CD4-positive, CD25-positive, alpha-beta regulatory T cell (primary cell): ENCODE measurements at regions not wholly inside any gene's neighbourhood (a gene's known extent, or its start where the extent isn't known, plus 50 kb on each side); places are given as distances from the start of the nearest gene placed in this dataset.
"Not testable (repeated sequence)": the region's sequence is repeated elsewhere in the genome, so short reads cannot be mapped to it uniquely, and the experiment has no call there.

ENCODE experiments used
- ATAC-seq, 2 donors: fragments of 150-1000 bp; cut with Tn5 transposase; one replicate each; pipeline ENCODE4 v1.10.0; 2021; ENCODE audit warnings: low read depth in 2 of 2, moderate number of reproducible peaks in 2 of 2, moderate library complexity in 1 of 2
- DNase-seq, 3 donors: peaks; one replicate each; pipeline versions ENCODE4 v3.0.0 to v3.0.0-alpha.2; 2012 to 2022; ENCODE audit warnings: mixed read lengths in 1 of 3
- H3K27ac ChIP-seq: one replicate; pipeline ENCODE4 v1.7.0; 2013; ENCODE audit warnings: mild to moderate bottlenecking, low read length; ENCODE audit not compliant: insufficient read depth, poor library complexity, severe bottlenecking
- H3K27me3 ChIP-seq: one replicate; pipeline ENCODE4 v1.7.0; 2013; ENCODE audit warnings: low read length; ENCODE audit not compliant: control insufficient read depth, insufficient read depth
- H3K36me3 ChIP-seq: one replicate; pipeline ENCODE4 v1.7.0; 2013; ENCODE audit warnings: mild to moderate bottlenecking, low read length, moderate library complexity; ENCODE audit not compliant: control insufficient read depth, insufficient read depth
- H3K4me1 ChIP-seq: 2 replicates; pipeline ENCODE4 v1.7.0; 2013; ENCODE audit warnings: mild to moderate bottlenecking, low read length; ENCODE audit not compliant: insufficient read depth, control insufficient read depth, poor library complexity, severe bottlenecking
- H3K4me3 ChIP-seq: one replicate; pipeline ENCODE4 v1.7.0; 2013; ENCODE audit warnings: low read depth, mild to moderate bottlenecking, low read length, moderate library complexity
- H3K9me3 ChIP-seq, 2 experiments: 1 replicate in 1 of 2; 2 replicates in 1 of 2; pipeline ENCODE4 v1.7.0; 2013; ENCODE audit warnings: low read length in 2 of 2, mild to moderate bottlenecking in 1 of 2, moderate library complexity in 1 of 2; ENCODE audit not compliant: control insufficient read depth in 2 of 2
- H3K27ac Mint-ChIP-seq, 3 donors: one replicate each; pipeline ENCODE4 v1.8.0; 2020 to 2022; ENCODE audit warnings: mild to moderate bottlenecking in 3 of 3, mixed read lengths in 3 of 3, moderate library complexity in 2 of 3
- H3K27me3 Mint-ChIP-seq: one replicate; pipeline ENCODE4 v1.8.0; 2022; ENCODE audit warnings: mild to moderate bottlenecking, mixed read lengths
- H3K36me3 Mint-ChIP-seq: one replicate; pipeline ENCODE4 v1.8.0; 2020; ENCODE audit warnings: mixed read lengths
- H3K4me1 Mint-ChIP-seq, 4 donors: one replicate each; pipeline ENCODE4 v1.8.0; 2020 to 2022; ENCODE audit warnings: mixed read lengths in 4 of 4, mild to moderate bottlenecking in 1 of 4
- H3K4me3 Mint-ChIP-seq, 4 donors: one replicate each; pipeline ENCODE4 v1.8.0; 2020 to 2022; ENCODE audit warnings: mild to moderate bottlenecking in 4 of 4, mixed read lengths in 4 of 4, moderate library complexity in 3 of 4
- H3K9me3 Mint-ChIP-seq, 7 donors: one replicate each; pipeline ENCODE4 v1.8.0; 2020 to 2022; ENCODE audit warnings: mixed read lengths in 7 of 7, mild to moderate bottlenecking in 3 of 7, moderate library complexity in 2 of 7

DNA sequence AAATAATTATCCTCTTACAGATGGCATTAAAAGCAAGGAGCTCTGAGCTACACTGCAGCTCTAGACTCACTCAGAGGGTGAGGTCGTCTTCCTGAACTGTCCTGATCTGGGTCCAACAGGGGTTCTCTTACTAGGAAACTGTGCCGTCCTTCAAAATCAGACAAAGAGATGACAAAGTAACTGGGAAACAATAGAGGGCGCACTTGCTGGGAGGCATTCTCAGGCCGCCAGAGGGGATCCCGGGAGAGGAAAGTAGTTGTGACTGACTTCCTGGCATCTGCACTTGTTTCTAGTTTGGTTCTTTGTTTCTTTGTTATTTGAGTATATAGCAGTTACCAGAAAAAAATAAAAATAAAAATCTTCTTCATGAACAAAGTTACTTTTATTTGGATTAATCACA is 142.9 kb upstream of the MSX2 start:
- no peak for ATAC-seq
- no peaks in the 10 kb centered on the region for H3K36me3 ChIP-seq
- Mint-ChIP-seq H3K27ac (no peak overlapping the region), H3K4me3 (no peak overlapping the region), H3K27me3 (no peaks in the 10 kb centered on the region), H3K36me3 (no peaks in the 10 kb centered on the region), H3K4me1 (no peaks in the 10 kb centered on the region), H3K9me3 (peaks cover 0 to 7% (median 0%) of the 10 kb centered on the region in 7 donors)
- no peaks in the 10 kb centered on the region for H3K4me1 ChIP-seq
- H3K4me3 ChIP-seq, result no peak overlapping the region
- H3K9me3 ChIP-seq, result no peaks in the 10 kb centered on the region
- no peak overlapping the region for H3K27ac ChIP-seq
- DNase-seq, result no peak
- no peaks in the 10 kb centered on the region for H3K27me3 ChIP-seq

DNA sequence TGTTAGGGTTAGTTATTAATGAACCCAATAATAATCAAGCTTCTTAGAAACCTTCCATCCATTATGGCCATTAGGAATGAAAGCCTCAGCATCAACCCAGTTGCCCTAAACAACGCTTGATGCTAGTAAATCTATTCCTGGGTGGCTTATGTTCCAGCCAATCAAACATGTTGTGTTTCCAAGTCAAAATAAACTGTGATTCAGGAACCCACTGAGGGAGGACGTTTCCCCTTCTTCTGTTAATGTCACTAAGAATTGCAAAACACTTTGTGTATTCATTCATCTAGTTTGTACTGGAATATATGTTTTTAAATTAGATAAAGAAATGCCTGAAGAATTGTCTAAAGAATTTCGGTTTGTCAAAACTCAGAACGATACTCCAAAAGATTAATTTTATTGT is 142.5 kb upstream of the MSX2 start:
- Mint-ChIP-seq H3K4me3 (no peak overlapping the region), H3K27ac (no peak overlapping the region), H3K36me3 (no peaks in the 10 kb centered on the region), H3K27me3 (no peaks in the 10 kb centered on the region), H3K9me3 (peaks cover 0 to 7% (median 0%) of the 10 kb centered on the region in 7 donors), H3K4me1 (no peaks in the 10 kb centered on the region)
- ATAC-seq, result no peak
- Histone ChIP-seq H3K9me3 (no peaks in the 10 kb centered on the region), H3K36me3 (no peaks in the 10 kb centered on the region), H3K27me3 (no peaks in the 10 kb centered on the region), H3K4me1 (no peaks in the 10 kb centered on the region), H3K27ac (no peak overlapping the region), H3K4me3 (no peak overlapping the region)
- DNase-seq, result no peak

DNA sequence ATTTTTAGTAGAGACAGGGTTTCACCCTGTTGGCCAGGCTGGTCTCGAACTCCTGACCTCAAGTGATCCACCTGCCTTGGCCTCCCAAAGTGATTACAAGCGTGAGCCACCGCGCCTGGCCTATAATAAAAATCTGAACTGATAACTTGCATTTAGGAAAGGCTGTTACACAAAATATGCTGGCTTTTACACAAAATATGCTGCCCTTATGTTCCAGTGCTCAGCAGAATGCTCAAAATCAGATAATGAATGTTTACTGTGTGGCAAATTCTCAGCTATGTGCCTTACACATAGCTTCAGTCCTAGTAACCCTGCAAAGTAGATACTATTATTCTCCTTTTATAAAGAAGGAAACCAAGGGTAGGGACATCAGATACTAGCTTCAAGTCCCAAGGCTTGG is 141.3 kb upstream of the MSX2 start:
- DNase-seq (no peak), ATAC-seq (no peak)
- no peak overlapping the region for H3K4me3 Mint-ChIP-seq
- H3K9me3 ChIP-seq, result no peaks in the 10 kb centered on the region
- no peaks in the 10 kb centered on the region for H3K27me3 ChIP-seq
- no peak overlapping the region for H3K27ac ChIP-seq
- H3K27ac Mint-ChIP-seq, result no peak overlapping the region
- H3K36me3 ChIP-seq, result no peaks in the 10 kb centered on the region
- no peaks in the 10 kb centered on the region for H3K4me1 Mint-ChIP-seq
- H3K36me3 Mint-ChIP-seq, result no peaks in the 10 kb centered on the region
- H3K9me3 Mint-ChIP-seq, result peaks cover 0 to 7% (median 0%) of the 10 kb centered on the region in 7 donors
- H3K4me3 ChIP-seq, result no peak overlapping the region
- no peaks in the 10 kb centered on the region for H3K4me1 ChIP-seq
- no peaks in the 10 kb centered on the region for H3K27me3 Mint-ChIP-seq

GRCh38 chr5:174585472-174585871 is 138.9 kb upstream of the MSX2 start:
- Histone ChIP-seq H3K27ac (no peak overlapping the region), H3K4me1 (no peaks in the 10 kb centered on the region), H3K36me3 (no peaks in the 10 kb centered on the region), H3K27me3 (no peaks in the 10 kb centered on the region), H3K9me3 (no peaks in the 10 kb centered on the region), H3K4me3 (no peak overlapping the region)
- no peaks in the 10 kb centered on the region for H3K36me3 Mint-ChIP-seq
- no peak overlapping the region for H3K27ac Mint-ChIP-seq
- H3K4me1 Mint-ChIP-seq, result no peaks in the 10 kb centered on the region
- H3K27me3 Mint-ChIP-seq, result no peaks in the 10 kb centered on the region
- H3K4me3 Mint-ChIP-seq, result no peak overlapping the region
- no peak for ATAC-seq
- no peak for DNase-seq
- peaks cover 0 to 7% (median 2%) of the 10 kb centered on the region in 7 donors for H3K9me3 Mint-ChIP-seq

DNA sequence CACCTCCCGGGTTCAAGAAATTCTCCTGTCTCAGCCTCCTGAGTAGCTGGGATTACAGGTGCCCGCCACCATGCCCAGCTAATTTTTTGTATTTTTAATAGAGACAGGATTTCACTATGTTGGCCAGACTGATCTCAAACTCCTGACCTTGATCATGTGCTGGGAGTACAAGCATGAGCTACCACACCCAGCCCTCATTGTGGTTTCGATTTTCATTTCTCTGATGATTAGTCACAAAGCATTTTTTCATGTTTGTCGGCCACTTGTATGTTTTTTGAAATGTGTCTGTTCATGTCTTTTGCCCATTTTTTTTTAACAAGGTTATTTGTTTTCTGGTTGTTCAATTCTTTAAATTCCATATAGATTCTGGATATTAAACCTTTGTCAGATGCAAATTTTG is 138.2 kb upstream of the MSX2 start:
- H3K27ac Mint-ChIP-seq, H3K27me3 Mint-ChIP-seq, H3K9me3 Mint-ChIP-seq, H3K4me3 ChIP-seq, H3K27me3 ChIP-seq, H3K4me3 Mint-ChIP-seq, H3K27ac ChIP-seq, H3K36me3 ChIP-seq, DNase-seq, ATAC-seq, H3K4me1 Mint-ChIP-seq, H3K4me1 ChIP-seq, H3K36me3 Mint-ChIP-seq, H3K9me3 ChIP-seq: not testable (repeated sequence)

DNA sequence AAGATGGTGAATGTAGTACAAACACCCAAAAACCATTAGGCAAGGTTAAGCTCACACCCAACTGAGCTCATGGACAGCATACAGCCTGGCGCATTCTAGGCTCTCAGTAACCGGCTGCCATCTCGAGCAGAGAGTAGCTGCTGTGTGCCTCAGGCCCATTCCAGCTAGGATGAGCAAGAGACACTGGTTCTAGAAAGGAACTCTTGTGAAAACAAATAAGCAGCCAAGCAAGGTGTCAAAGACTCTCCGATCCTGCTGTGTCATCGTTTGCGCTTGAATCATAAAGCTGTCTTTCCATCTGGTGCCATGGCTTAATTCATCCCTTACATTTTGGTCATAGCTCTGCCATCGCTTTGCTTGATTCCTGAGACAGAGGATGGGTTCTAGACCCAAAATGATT is 135.4 kb upstream of the MSX2 start:
- H3K27me3 Mint-ChIP-seq, result no peaks in the 10 kb centered on the region
- Histone ChIP-seq H3K4me3 (no peak overlapping the region), H3K27me3 (no peaks in the 10 kb centered on the region), H3K4me1 (no peaks in the 10 kb centered on the region), H3K27ac (no peak overlapping the region), H3K36me3 (no peaks in the 10 kb centered on the region), H3K9me3 (no peaks in the 10 kb centered on the region)
- ATAC-seq, result no peak
- H3K4me3 Mint-ChIP-seq, result no peak overlapping the region
- peaks cover 0 to 7% (median 6%) of the 10 kb centered on the region in 7 donors for H3K9me3 Mint-ChIP-seq
- no peaks in the 10 kb centered on the region for H3K36me3 Mint-ChIP-seq
- H3K4me1 Mint-ChIP-seq, result no peaks in the 10 kb centered on the region
- no peak overlapping the region for H3K27ac Mint-ChIP-seq
- no peak for DNase-seq

- Mint-ChIP-seq H3K36me3 (no peaks in the 10 kb centered on the region), H3K9me3 (peaks cover 0 to 7% (median 6%) of the 10 kb centered on the region in 7 donors)
Observed at GRCh38 chr5:174589599-174589998, 134.8 kb upstream of the MSX2 start.

DNA sequence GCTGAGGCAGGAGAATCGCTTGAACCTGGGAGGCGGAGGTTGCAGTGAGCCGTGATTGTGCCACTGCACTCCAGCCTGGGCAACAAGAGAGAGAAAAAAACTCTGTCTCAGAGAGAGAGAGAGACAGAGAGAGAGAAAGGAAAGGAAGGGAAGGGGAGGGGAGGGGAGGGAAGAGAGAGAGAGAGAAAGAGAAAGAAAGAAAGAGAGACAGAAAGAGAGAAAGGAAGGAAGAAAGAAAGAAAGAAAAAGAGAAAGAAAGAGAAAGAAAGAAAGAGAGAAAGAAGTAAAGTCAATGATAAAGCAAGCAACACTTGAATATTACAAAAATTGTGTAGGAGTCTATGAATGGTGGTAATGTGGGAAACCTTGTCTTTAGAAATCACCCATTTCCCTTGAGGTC is 133.6 kb upstream of the MSX2 start:
- Histone ChIP-seq H3K27me3 (no peaks in the 10 kb centered on the region), H3K36me3 (no peaks in the 10 kb centered on the region), H3K9me3 (no peaks in the 10 kb centered on the region), H3K27ac (no peak overlapping the region), H3K4me1 (no peaks in the 10 kb centered on the region), H3K4me3 (no peak overlapping the region)
- Mint-ChIP-seq H3K27me3 (no peaks in the 10 kb centered on the region), H3K4me3 (no peak overlapping the region), H3K27ac (no peak overlapping the region), H3K9me3 (peaks cover 0 to 7% (median 2%) of the 10 kb centered on the region in 7 donors), H3K4me1 (no peaks in the 10 kb centered on the region), H3K36me3 (no peaks in the 10 kb centered on the region)
- DNase-seq (no peak), ATAC-seq (no peak)

More at GRCh38 chr5:174589599-174589998, 134.8 kb upstream of the MSX2 start:
- Mint-ChIP-seq H3K4me1 (no peaks in the 10 kb centered on the region), H3K27ac (no peak overlapping the region), H3K27me3 (no peaks in the 10 kb centered on the region), H3K4me3 (no peak overlapping the region)
- ATAC-seq (no peak), DNase-seq (no peak)
- Histone ChIP-seq H3K4me3 (no peak overlapping the region), H3K36me3 (no peaks in the 10 kb centered on the region), H3K4me1 (no peaks in the 10 kb centered on the region), H3K27me3 (no peaks in the 10 kb centered on the region), H3K9me3 (no peaks in the 10 kb centered on the region), H3K27ac (no peak overlapping the region)
